DND-41 (cell line): ENCODE measurements at regions not wholly inside any gene's neighbourhood (a gene's known extent, or its start where the extent isn't known, plus 50 kb on each side); places are given as distances from the start of the nearest gene placed in this dataset.

ENCODE experiments used
- ATAC-seq: fragments of 200-7000 bp; cut with Tn5 transposase; 3 replicates; pipeline ENCODE4 v1.9.1; 2021; ENCODE audit warnings: low read depth; ENCODE audit not compliant: insufficient read depth
- DNase-seq: peaks from one replicate; pipeline ENCODE4 v3.0.0-alpha.2; 2020
- H2AFZ ChIP-seq: 2 replicates; pipeline ENCODE4 v1.6.0; 2012; ENCODE audit warnings: low read depth, low read length
- H3K27ac ChIP-seq: 2 replicates; pipeline ENCODE4 v1.5.1; 2012; ENCODE audit warnings: low read length, inconsistent platforms
- H3K27me3 ChIP-seq: fragments of 200-600 bp; sonication (generic); 2 replicates; pipeline ENCODE4 v1.6.0; 2012; ENCODE audit warnings: low read length, mild to moderate bottlenecking, inconsistent platforms; ENCODE audit not compliant: insufficient read depth, poor library complexity
- H3K36me3 ChIP-seq: 2 replicates; pipeline ENCODE4 v1.5.1; 2012; ENCODE audit warnings: low read length, inconsistent platforms; ENCODE audit not compliant: insufficient read depth
- H3K4me1 ChIP-seq: 2 replicates; pipeline ENCODE4 v1.5.1; 2012; ENCODE audit warnings: mild to moderate bottlenecking, low read length; ENCODE audit not compliant: insufficient read depth
- H3K4me2 ChIP-seq: 2 replicates; pipeline ENCODE4 v1.6.0; 2012; ENCODE audit warnings: mild to moderate bottlenecking, moderate library complexity, low read length, inconsistent platforms; ENCODE audit not compliant: insufficient read depth
- H3K4me3 ChIP-seq, 2 experiments: fragments of 200-600 bp in 1 of 2; shearing (Covaris generic) in 1 of 2; 2 replicates each; pipeline ENCODE4 v1.5.1; 2012 to 2016; ENCODE audit warnings: inconsistent platforms in 2 of 2, low read length in 2 of 2, mild to moderate bottlenecking in 2 of 2, low read depth in 1 of 2, moderate library complexity in 1 of 2
- H3K79me2 ChIP-seq: 2 replicates; pipeline ENCODE4 v1.6.0; 2012; ENCODE audit warnings: low read length, inconsistent platforms; ENCODE audit not compliant: insufficient read depth
- H3K9ac ChIP-seq: 2 replicates; pipeline ENCODE4 v1.6.0; 2012; ENCODE audit warnings: low read depth, mild to moderate bottlenecking, inconsistent platforms, low read length, moderate library complexity
- H3K9me3 ChIP-seq: 2 replicates; pipeline ENCODE4 v1.5.1; 2012; ENCODE audit warnings: low read length, moderate library complexity, mild to moderate bottlenecking, inconsistent platforms; ENCODE audit not compliant: insufficient read depth, severe bottlenecking
- H4K20me1 ChIP-seq: 2 replicates; pipeline ENCODE4 v1.6.0; 2012; ENCODE audit warnings: low read length; ENCODE audit not compliant: insufficient read depth
- CTCF ChIP-seq: IDR thresholded peaks from 2 replicates; pipeline ENCODE4 v1.5.1; 2012; ENCODE audit warnings: borderline replicate concordance, low read length, moderate library complexity, mild to moderate bottlenecking; ENCODE audit not compliant: poor library complexity, severe bottlenecking; ENCODE audit errors: extremely low read depth
- EZH2 ChIP-seq: IDR thresholded peaks from 3 replicates; pipeline ENCODE4 v1.6.1; 2012; ENCODE audit warnings: borderline replicate concordance, low read depth, mild to moderate bottlenecking, moderate library complexity, low read length, inconsistent platforms; ENCODE audit not compliant: severe bottlenecking

- Histone ChIP-seq H3K36me3 (no peaks in the 10 kb centered on the region), H4K20me1 (no peaks in the 10 kb centered on the region), H2AFZ (no peak overlapping the region), H3K9me3 (no peaks in the 10 kb centered on the region), H3K4me2 (no peak overlapping the region), H3K27me3 (no peaks in the 10 kb centered on the region), H3K4me3 (no peak overlapping the region), H3K27ac (no peak overlapping the region), H3K79me2 (no peaks in the 10 kb centered on the region), H3K9ac (no peak overlapping the region), H3K4me1 (no peaks in the 10 kb centered on the region)
- no peak for ATAC-seq
- TF ChIP-seq CTCF, result no peak
- no peak for TF ChIP-seq EZH2
- DNase-seq, result no peak
Observed at GRCh38 chr5:60207040-60207439, 313.5 kb upstream of the PDE4D start.

- Histone ChIP-seq H4K20me1 (no peaks in the 10 kb centered on the region), H3K4me3 (no peak overlapping the region), H3K79me2 (no peaks in the 10 kb centered on the region), H3K9ac (no peak overlapping the region), H3K9me3 (no peaks in the 10 kb centered on the region), H3K27me3 (no peaks in the 10 kb centered on the region), H3K27ac (no peak overlapping the region), H3K4me1 (no peaks in the 10 kb centered on the region), H2AFZ (no peak overlapping the region), H3K36me3 (no peaks in the 10 kb centered on the region), H3K4me2 (no peak overlapping the region)
- DNase-seq (no peak), ATAC-seq (no peak)
- TF ChIP-seq CTCF (no peak), EZH2 (no peak)
Observed at GRCh38 chr5:60206234-60206633, 312.7 kb upstream of the PDE4D start.

- Histone ChIP-seq H4K20me1 (no peaks in the 10 kb centered on the region), H3K9ac (no peak overlapping the region), H3K79me2 (no peaks in the 10 kb centered on the region), H3K27me3 (no peaks in the 10 kb centered on the region), H3K9me3 (no peaks in the 10 kb centered on the region), H3K4me1 (no peaks in the 10 kb centered on the region), H2AFZ (no peak overlapping the region), H3K27ac (no peak overlapping the region), H3K36me3 (no peaks in the 10 kb centered on the region), H3K4me2 (no peak overlapping the region), H3K4me3 (no peak overlapping the region)
- TF ChIP-seq CTCF (no peak), EZH2 (no peak)
- DNase-seq, result no peak
- no peak for ATAC-seq
Observed at GRCh38 chr5:60205071-60205470, 311.5 kb upstream of the PDE4D start.
